ENCODE measurements at regions not wholly inside any gene's neighbourhood (a gene's known extent, or its start where the extent isn't known, plus 50 kb on each side); places are given as distances from the start of the nearest gene placed in this dataset.

- DNase-seq (ENCODE audit: low spot score), result no peak
- H2AFZ ChIP-seq, result no peak overlapping the region
- TF ChIP-seq, protein P1, sequence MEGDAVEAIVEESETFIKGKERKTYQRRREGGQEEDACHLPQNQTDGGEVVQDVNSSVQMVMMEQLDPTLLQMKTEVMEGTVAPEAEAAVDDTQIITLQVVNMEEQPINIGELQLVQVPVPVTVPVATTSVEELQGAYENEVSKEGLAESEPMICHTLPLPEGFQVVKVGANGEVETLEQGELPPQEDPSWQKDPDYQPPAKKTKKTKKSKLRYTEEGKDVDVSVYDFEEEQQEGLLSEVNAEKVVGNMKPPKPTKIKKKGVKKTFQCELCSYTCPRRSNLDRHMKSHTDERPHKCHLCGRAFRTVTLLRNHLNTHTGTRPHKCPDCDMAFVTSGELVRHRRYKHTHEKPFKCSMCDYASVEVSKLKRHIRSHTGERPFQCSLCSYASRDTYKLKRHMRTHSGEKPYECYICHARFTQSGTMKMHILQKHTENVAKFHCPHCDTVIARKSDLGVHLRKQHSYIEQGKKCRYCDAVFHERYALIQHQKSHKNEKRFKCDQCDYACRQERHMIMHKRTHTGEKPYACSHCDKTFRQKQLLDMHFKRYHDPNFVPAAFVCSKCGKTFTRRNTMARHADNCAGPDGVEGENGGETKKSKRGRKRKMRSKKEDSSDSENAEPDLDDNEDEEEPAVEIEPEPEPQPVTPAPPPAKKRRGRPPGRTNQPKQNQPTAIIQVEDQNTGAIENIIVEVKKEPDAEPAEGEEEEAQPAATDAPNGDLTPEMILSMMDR (IDR thresholded peaks at IDR 0.05; ENCODE audit: poor library complexity), result no peak
- TF ChIP-seq EZH2 (IDR thresholded peaks at IDR 0.05; ENCODE audit: borderline replicate concordance), result no peak
- no peak for TF ChIP-seq EZH2phosphoT487 (IDR thresholded peaks at IDR 0.05; ENCODE audit: low read depth, severe bottlenecking, unreplicated experiment)
- WGBS (ENCODE audit: low lambda C conversion rate, missing lambda C conversion rate), result 41% methylated on average over 5 of the region's 5 CpGs
- no peaks in the 10 kb centered on the region for H3K27me3 ChIP-seq
- no peaks in the 10 kb centered on the region for H3K79me2 ChIP-seq
- H3K4me1 ChIP-seq (ENCODE audit: insufficient read depth), result no peaks in the 10 kb centered on the region
- no peak overlapping the region for H3K27ac ChIP-seq
- no peak overlapping the region for H3K4me3 ChIP-seq
- no peak overlapping the region for H3K4me2 ChIP-seq
- H3K9me2 ChIP-seq (replicated peaks; ENCODE audit: insufficient read depth), result no peaks in the 10 kb centered on the region
- no peaks in the 10 kb centered on the region for H3K36me3 ChIP-seq (replicated peaks; ENCODE audit: insufficient read depth, low read depth)
- H3K9me3 ChIP-seq (ENCODE audit: low read depth), result no peaks in the 10 kb centered on the region
- H4K20me1 ChIP-seq (ENCODE audit: insufficient read depth, poor library complexity, severe bottlenecking), result no peaks in the 10 kb centered on the region
Measured at GRCh38 chr6:81093051-81093450, 659.4 kb downstream of the TENT5A start.

GRCh38 chr6:81088145-81088544, 664.3 kb downstream of the TENT5A start:
- H3K79me2 ChIP-seq, result no peaks in the 10 kb centered on the region
- H4K20me1 ChIP-seq (ENCODE audit: insufficient read depth, poor library complexity, severe bottlenecking), result no peaks in the 10 kb centered on the region
- DNase-seq (ENCODE audit: low spot score), result no peak
- no peak overlapping the region for H3K4me3 ChIP-seq
- no peak overlapping the region for H2AFZ ChIP-seq
- H3K36me3 ChIP-seq (replicated peaks; ENCODE audit: insufficient read depth, low read depth), result no peaks in the 10 kb centered on the region
- no peak overlapping the region for H3K27ac ChIP-seq
- H3K27me3 ChIP-seq, result no peaks in the 10 kb centered on the region
- H3K9me2 ChIP-seq (replicated peaks; ENCODE audit: insufficient read depth), result no peaks in the 10 kb centered on the region
- no peaks in the 10 kb centered on the region for H3K4me1 ChIP-seq (ENCODE audit: insufficient read depth)
- WGBS (ENCODE audit: low lambda C conversion rate, missing lambda C conversion rate), result 86% methylated on average over 1 of the region's 1 CpG
- H3K9me3 ChIP-seq (ENCODE audit: low read depth), result no peaks in the 10 kb centered on the region
- no peak overlapping the region for H3K4me2 ChIP-seq
- TF ChIP-seq EZH2 (IDR thresholded peaks at IDR 0.05; ENCODE audit: borderline replicate concordance) (no peak), EZH2phosphoT487 (IDR thresholded peaks at IDR 0.05; ENCODE audit: low read depth, severe bottlenecking, unreplicated experiment) (no peak)
- TF ChIP-seq, protein P1 (IDR thresholded peaks at IDR 0.05; ENCODE audit: poor library complexity), result no peak

DNA sequence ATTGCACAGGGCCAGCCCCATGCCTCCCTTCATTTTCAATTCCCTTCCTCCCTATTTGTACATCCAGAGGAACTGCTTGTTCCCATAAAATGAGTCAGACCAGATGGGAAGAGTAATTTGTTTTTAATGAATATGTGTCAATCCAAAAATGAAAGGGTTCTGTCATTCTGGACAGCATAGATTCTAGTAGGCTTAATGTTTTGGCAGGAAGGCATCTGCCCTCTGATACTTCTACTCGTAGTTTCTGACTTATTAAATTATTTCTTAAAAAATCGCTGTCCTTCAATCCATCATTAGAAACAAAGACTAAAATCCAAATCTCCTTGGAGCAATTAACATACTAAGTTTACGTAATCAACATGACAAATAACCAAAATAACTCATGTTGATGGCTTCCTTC, 665.5 kb downstream of the TENT5A start:
- Histone ChIP-seq H3K9me2 (replicated peaks; ENCODE audit: insufficient read depth) (no peaks in the 10 kb centered on the region), H3K27ac (no peak overlapping the region), H3K27me3 (no peaks in the 10 kb centered on the region), H2AFZ (no peak overlapping the region), H3K4me1 (ENCODE audit: insufficient read depth) (no peaks in the 10 kb centered on the region), H3K9me3 (ENCODE audit: low read depth) (no peaks in the 10 kb centered on the region), H4K20me1 (ENCODE audit: insufficient read depth, poor library complexity, severe bottlenecking) (no peaks in the 10 kb centered on the region), H3K4me2 (no peak overlapping the region), H3K4me3 (no peak overlapping the region), H3K79me2 (no peaks in the 10 kb centered on the region), H3K36me3 (replicated peaks; ENCODE audit: insufficient read depth, low read depth) (no peaks in the 10 kb centered on the region)
- no peak for TF ChIP-seq EZH2 (IDR thresholded peaks at IDR 0.05; ENCODE audit: borderline replicate concordance)
- TF ChIP-seq EZH2phosphoT487 (IDR thresholded peaks at IDR 0.05; ENCODE audit: low read depth, severe bottlenecking, unreplicated experiment), result no peak
- TF ChIP-seq, protein P1 (IDR thresholded peaks at IDR 0.05; ENCODE audit: poor library complexity), result no peak
- 90% methylated on average over 3 of the region's 3 CpGs for WGBS (ENCODE audit: low lambda C conversion rate, missing lambda C conversion rate)
- no peak for DNase-seq (ENCODE audit: low spot score)

- H3K4me3 ChIP-seq, result no peak overlapping the region
- H3K4me2 ChIP-seq, result no peak overlapping the region
- DNase-seq (ENCODE audit: low spot score), result no peak
- TF ChIP-seq EZH2 (IDR thresholded peaks at IDR 0.05; ENCODE audit: borderline replicate concordance), result no peak
- TF ChIP-seq, protein P1 (IDR thresholded peaks at IDR 0.05; ENCODE audit: poor library complexity), result no peak
- no peak for TF ChIP-seq EZH2phosphoT487 (IDR thresholded peaks at IDR 0.05; ENCODE audit: low read depth, severe bottlenecking, unreplicated experiment)
- H3K9me2 ChIP-seq (replicated peaks; ENCODE audit: insufficient read depth), result no peaks in the 10 kb centered on the region
- H3K27ac ChIP-seq, result no peak overlapping the region
- no peaks in the 10 kb centered on the region for H3K27me3 ChIP-seq
- no peak overlapping the region for H2AFZ ChIP-seq
- no peaks in the 10 kb centered on the region for H3K79me2 ChIP-seq
- no peaks in the 10 kb centered on the region for H3K36me3 ChIP-seq (replicated peaks; ENCODE audit: insufficient read depth, low read depth)
- H3K4me1 ChIP-seq (ENCODE audit: insufficient read depth), result no peaks in the 10 kb centered on the region
- H4K20me1 ChIP-seq (ENCODE audit: insufficient read depth, poor library complexity, severe bottlenecking), result no peaks in the 10 kb centered on the region
- no peaks in the 10 kb centered on the region for H3K9me3 ChIP-seq (ENCODE audit: low read depth)
Measured at GRCh38 chr6:81085431-81085790, 667.1 kb downstream of the TENT5A start.

Data from hepatocyte (in vitro differentiated cells).